Adipocyte (in vitro differentiated cells): ENCODE measurements at regions not wholly inside any gene's neighbourhood (a gene's known extent, or its start where the extent isn't known, plus 50 kb on each side); places are given as distances from the start of the nearest gene placed in this dataset.
A peak's percentile ranks its signal among the peaks of the same experiment; 100 is the strongest.

ENCODE experiments used
- DNase-seq: peaks from one replicate; pipeline ENCODE4 v3.0.0-alpha.2; 2015; ENCODE audit warnings: low read depth
- H3K27me3 ChIP-seq: replicated peaks from 2 replicates; pipeline ENCODE4 v1.7.0; 2013; ENCODE audit warnings: mild to moderate bottlenecking, low read length, moderate library complexity; ENCODE audit not compliant: control insufficient read depth, insufficient read depth
- H3K36me3 ChIP-seq: 2 replicates; pipeline ENCODE4 v1.7.0; 2013; ENCODE audit warnings: low read length, mild to moderate bottlenecking, moderate library complexity; ENCODE audit not compliant: control insufficient read depth, insufficient read depth, severe bottlenecking
- H3K4me1 ChIP-seq: 2 replicates; pipeline ENCODE4 v1.7.0; 2013; ENCODE audit warnings: mild to moderate bottlenecking, low read length, moderate library complexity; ENCODE audit not compliant: control insufficient read depth, insufficient read depth
- H3K4me3 ChIP-seq: 2 replicates; pipeline ENCODE4 v1.7.0; 2013; ENCODE audit warnings: mild to moderate bottlenecking, low read length, moderate library complexity
- H3K9ac ChIP-seq: 2 replicates; pipeline ENCODE4 v1.7.0; 2013; ENCODE audit warnings: mild to moderate bottlenecking, low read length, moderate library complexity
- H3K9me3 ChIP-seq: 2 replicates; pipeline ENCODE4 v1.7.0; 2013; ENCODE audit warnings: mild to moderate bottlenecking, low read length, moderate library complexity; ENCODE audit not compliant: control insufficient read depth

DNA sequence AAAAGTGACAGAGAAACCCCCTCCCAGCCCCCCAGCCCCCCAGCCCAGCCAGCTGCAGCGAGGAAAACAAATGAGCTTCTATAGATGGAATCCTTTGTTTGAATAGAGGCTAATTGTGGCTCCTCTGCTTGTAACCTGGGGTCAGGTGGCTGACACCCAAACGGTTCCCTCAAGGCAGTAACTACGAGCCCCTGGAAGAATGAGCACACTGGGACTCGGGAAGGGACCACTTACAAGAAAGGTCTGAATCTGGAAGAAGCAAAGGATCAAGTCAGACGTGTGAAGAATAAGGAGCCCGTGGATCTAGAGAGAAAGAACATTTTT is 108.7 kb upstream of the FUT8 start:
- no peaks in the 10 kb centered on the region for H3K9me3 ChIP-seq
- H3K27me3 ChIP-seq, result no peaks in the 10 kb centered on the region
- no peak overlapping the region for H3K9ac ChIP-seq
- no peaks in the 10 kb centered on the region for H3K4me1 ChIP-seq
- DNase-seq, result no peak
- no peaks in the 10 kb centered on the region for H3K36me3 ChIP-seq
- H3K4me3 ChIP-seq, result no peak overlapping the region

DNA sequence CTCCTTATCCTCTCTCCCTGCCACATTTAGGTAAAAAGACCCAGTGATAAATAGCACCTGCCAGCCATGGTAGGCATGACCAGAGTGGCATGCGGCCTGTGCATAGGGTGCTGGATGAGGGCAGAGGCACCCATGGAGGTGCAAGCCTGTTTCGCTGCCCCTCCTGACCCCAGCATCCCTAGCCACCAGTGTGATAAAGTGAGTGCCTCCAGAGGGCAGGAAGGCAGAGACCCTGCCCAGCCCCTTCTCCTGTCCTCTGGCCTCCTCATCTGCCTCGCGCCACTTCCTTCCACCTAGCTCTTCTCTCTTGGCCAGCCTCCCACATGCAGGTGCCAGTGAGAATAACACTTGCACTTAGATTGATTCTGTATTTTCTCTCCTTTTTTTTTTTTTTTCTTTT is 108.3 kb upstream of the FUT8 start:
- no peak overlapping the region for H3K9ac ChIP-seq
- H3K4me1 ChIP-seq, result no peaks in the 10 kb centered on the region
- no peak for DNase-seq
- no peaks in the 10 kb centered on the region for H3K36me3 ChIP-seq
- H3K4me3 ChIP-seq, result no peak overlapping the region
- no peaks in the 10 kb centered on the region for H3K9me3 ChIP-seq
- H3K27me3 ChIP-seq, result no peaks in the 10 kb centered on the region

DNA sequence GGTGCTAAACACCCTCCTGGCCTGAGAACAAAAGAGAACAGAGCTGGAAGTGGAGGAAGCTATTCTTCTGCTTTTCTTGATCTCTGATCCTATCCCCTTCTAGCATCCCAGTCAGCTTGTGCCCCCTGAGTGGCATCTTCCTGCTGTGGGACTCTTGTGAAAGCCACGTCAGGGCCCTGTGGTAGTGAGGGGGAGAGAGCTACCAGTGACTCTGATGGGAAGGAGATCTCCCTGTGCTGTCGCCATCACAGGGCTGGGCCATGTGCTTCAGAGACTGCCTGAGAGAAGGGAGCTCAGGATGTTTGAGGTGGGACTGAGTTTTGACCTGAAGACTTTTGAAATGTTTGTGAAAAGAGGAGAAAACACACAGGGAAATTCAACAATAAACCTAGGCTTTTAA is 107.6 kb upstream of the FUT8 start:
- H3K36me3 ChIP-seq, result no peaks in the 10 kb centered on the region
- H3K4me3 ChIP-seq, result no peak overlapping the region
- H3K4me1 ChIP-seq, result no peaks in the 10 kb centered on the region
- H3K9ac ChIP-seq, result no peak overlapping the region
- no peak for DNase-seq
- H3K9me3 ChIP-seq, result no peaks in the 10 kb centered on the region
- no peaks in the 10 kb centered on the region for H3K27me3 ChIP-seq

DNA sequence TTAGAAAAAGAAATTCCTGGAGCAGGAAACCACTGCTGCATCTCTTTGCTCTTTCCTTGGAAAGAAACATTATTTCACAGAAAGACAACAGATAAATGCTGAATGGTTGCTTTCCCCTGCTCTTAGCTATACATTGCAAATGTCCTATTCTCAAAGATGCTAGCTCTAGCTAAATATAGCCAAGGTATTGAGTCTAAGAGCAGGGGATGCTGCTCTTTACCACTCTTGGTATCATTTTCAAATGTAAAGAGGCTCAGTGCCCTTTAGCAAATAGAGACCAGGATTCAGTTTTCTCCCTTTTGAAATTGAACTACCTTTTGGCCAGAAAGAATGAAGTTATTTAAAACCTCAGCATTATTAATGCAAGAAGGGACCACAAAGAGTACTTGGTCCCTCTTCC is 104.0 kb upstream of the FUT8 start:
- Histone ChIP-seq H3K27me3 (no peaks in the 10 kb centered on the region), H3K4me1 (peaks cover 5% of the 10 kb centered on the region), H3K9me3 (no peaks in the 10 kb centered on the region), H3K4me3 (no peak overlapping the region), H3K36me3 (no peaks in the 10 kb centered on the region), H3K9ac (no peak overlapping the region)
- DNase-seq, result no peak

DNA sequence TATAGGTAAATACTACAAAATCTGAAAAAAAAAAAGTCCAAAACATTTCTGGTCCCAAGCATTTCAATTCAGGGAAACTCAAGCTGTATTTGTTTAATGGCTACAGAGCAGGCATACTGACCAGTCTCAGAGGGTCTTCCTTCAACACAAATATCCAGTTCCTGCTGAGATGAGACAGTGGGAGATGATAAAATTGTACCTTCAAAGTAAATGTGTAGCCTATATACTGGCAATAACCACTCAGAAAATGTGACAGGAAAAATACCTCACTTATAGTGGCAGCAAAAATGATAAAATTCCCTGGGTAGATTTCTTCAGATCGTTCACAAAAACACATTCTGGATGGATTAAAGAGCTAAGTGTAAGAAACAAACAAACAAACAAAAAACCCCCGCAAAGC is 102.0 kb upstream of the FUT8 start:
- DNase-seq, result no peak
- Histone ChIP-seq H3K4me3 (no peak overlapping the region), H3K9ac (no peak overlapping the region), H3K27me3 (no peaks in the 10 kb centered on the region), H3K4me1 (peaks cover 5% of the 10 kb centered on the region), H3K36me3 (no peaks in the 10 kb centered on the region), H3K9me3 (no peaks in the 10 kb centered on the region)

DNA sequence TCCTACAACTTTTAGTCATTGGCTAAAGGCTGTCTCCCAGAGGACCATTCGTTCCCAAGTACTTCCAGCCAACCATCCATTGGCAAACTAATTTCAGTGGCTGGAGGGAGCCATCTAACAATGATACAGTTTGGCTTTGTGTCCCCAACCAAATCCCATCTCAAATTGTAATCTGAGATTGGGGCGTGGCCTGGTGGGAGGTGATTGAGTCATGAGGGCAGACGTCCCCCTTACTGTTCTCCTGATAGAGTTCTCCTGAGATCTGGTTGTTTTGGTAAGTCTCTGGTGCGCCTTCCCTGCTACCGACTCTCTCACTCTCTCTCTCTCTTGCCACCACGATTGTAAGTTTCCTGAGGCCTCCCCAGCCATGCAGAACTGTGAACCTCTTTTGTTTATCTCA is 99.7 kb upstream of the FUT8 start:
- Histone ChIP-seq H3K9ac (no peak overlapping the region), H3K27me3 (no peaks in the 10 kb centered on the region), H3K36me3 (no peaks in the 10 kb centered on the region), H3K4me1 (peaks cover 5% of the 10 kb centered on the region), H3K4me3 (no peak overlapping the region), H3K9me3 (peaks cover 4% of the 10 kb centered on the region)
- DNase-seq, result no peak

DNA sequence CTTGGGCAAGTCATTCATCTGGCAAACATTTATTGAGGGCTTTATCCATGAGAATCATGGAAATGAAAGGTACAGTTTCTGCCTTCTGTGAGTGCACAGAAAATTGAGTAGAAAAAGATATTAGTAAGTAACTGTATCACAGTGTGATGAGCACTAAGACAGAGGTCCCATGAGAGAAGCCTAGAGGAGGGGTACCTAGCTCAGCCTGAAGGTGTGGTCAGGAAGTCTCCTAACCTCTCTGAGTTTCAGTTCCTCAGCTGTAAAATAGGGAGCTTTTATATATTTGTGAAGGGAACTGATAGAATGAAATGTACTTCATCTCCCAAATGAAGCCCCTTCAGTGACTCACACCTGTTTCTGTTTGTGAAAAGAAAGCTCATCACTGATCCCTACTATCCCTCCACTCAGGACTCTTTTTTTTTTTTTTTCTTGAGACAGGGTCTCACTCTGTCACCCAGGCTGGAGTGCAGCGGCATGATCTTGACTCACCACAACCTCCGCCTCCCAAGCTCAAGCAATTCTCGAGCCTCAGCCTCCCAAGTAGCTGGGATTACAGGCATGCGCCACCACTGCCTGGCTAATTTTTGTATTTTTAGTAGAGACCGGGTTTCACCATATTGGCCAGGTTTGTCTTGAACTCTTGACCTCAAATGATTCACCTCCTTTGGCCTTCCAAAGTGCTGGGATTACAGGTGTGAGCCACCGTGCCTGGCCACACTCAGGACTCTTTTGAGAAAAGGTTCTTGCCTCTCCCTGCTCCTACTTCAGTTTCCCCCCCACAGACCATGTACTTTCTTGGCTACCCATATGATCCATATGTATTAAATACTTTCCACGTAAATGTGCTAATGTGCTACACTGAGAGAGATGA is 93.7 kb upstream of the FUT8 start:
- Histone ChIP-seq H3K9me3 (peaks cover 4% of the 10 kb centered on the region), H3K27me3 (no peaks in the 10 kb centered on the region), H3K4me1 (no peaks in the 10 kb centered on the region), H3K9ac (no peak overlapping the region), H3K4me3 (no peak overlapping the region), H3K36me3 (no peaks in the 10 kb centered on the region)
- peak; percentile 4 for DNase-seq

DNA sequence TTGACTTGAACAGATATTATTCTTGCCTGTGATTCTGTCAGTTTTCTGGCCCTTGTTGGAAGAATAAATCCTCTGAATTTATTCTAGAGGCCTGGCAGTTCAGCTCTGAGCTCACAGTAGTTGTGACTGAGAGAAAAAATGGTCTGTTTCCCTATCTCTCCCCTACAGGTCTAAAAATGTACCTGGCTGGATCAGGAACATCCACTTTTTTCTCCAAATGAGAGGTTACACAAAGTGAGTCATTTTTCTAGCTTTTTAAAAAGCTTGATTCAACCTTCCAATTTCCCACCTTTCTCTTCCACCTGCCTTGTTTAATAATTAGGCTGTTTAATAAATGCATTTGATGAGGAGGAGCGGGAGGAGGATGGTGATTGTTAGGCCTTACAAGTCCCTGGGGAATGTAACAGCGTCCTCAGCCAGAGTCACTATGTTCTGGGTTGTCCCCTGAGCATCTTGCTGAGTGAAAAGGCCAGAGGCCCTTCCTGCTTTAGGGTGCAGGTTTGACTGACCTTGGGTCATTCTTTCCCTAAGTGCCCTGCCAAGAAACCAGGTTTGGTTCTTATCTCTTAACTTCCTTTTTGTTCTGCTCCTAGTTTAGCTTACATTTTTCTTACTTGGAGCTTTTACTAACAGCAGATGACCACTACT is 91.7 kb upstream of the FUT8 start:
- Histone ChIP-seq H3K4me3 (no peak overlapping the region), H3K4me1 (no peaks in the 10 kb centered on the region), H3K36me3 (no peaks in the 10 kb centered on the region), H3K9ac (no peak overlapping the region), H3K27me3 (no peaks in the 10 kb centered on the region), H3K9me3 (peaks cover 4% of the 10 kb centered on the region)
- DNase-seq, result no peak

DNA sequence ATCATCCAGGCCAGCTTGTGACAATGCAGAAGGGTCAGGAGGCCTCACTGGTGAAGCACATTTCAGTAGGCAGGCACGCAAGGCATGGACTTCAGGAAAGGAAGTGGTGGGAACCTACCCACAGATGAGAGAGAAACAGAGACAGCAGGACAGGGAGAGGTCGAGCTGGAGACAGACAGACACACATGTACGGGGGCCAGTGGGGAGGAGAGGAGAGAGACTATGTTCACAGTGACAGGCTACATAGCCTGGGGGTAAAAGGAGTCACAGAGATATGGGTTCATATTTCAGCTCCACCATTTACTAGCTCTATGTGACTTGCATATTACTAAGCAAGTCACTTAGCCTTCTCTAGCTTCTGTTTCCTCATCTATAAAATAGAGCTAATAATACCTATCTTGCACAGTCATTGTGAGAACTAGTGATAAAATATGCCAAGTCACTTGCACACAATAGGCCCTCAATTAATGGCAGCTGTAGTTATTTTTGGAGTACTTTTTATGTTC is 91.1 kb upstream of the FUT8 start:
- peak; percentile 51 for DNase-seq
- H3K4me3 ChIP-seq, result no peak overlapping the region

DNA sequence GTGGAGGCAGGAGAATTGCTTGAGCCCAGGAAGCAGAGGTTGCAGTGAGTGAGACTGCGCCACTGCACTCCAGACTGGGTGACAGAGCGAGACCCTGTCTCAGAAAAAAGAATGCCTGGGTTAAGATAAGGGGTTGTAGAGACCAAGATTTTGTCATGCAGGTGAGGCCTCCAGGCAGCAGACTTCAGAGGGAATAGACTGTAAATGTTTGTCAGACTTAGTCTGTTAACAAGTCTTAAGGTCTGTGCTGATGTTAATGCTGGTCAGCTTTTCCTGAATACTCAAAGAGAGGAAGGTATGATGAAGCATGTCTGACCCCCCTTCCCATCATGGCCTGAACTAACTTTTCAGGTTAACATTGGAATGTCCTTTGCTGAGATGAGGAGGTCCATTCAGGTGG is 83.0 kb upstream of the FUT8 start:
- no peak for DNase-seq
- Histone ChIP-seq H3K4me1 (peaks cover 21% of the 10 kb centered on the region), H3K36me3 (no peaks in the 10 kb centered on the region), H3K9ac (no peak overlapping the region), H3K9me3 (no peaks in the 10 kb centered on the region), H3K27me3 (no peaks in the 10 kb centered on the region), H3K4me3 (no peak overlapping the region)

More for the DNA sequence above, 91.1 kb upstream of the FUT8 start:
- Histone ChIP-seq H3K4me1 (no peaks in the 10 kb centered on the region), H3K9me3 (no peaks in the 10 kb centered on the region), H3K27me3 (no peaks in the 10 kb centered on the region), H3K9ac (no peak overlapping the region), H3K36me3 (no peaks in the 10 kb centered on the region)

DNA sequence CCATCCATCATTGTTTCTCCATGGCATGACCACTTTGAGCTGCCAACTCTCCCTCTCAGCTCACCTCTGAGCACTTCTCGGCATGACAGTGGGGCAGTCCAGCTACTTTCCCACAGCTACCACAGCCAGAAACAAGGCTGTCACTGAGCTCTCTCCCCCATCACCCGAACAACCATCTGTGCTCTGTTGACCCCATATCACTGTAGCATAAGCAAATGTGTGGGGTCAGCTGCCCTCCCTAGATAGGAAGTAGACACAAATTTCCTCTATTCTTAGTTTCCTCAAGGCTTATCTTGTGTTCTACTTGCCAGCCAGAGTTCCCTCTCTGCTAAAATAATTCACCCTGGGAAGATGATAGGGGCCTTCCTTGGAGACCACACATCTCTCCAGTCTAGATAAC is 82.6 kb upstream of the FUT8 start:
- H3K36me3 ChIP-seq, result no peaks in the 10 kb centered on the region
- H3K9ac ChIP-seq, result no peak overlapping the region
- H3K4me3 ChIP-seq, result no peak overlapping the region
- H3K9me3 ChIP-seq, result no peaks in the 10 kb centered on the region
- peaks cover 25% of the 10 kb centered on the region for H3K4me1 ChIP-seq
- no peak for DNase-seq
- no peaks in the 10 kb centered on the region for H3K27me3 ChIP-seq
